ENCODE measurements at regions not wholly inside any gene's neighbourhood (a gene's known extent, or its start where the extent isn't known, plus 50 kb on each side); places are given as distances from the start of the nearest gene placed in this dataset.

GRCh38 chr11:70735976-70736375 is 337.6 kb downstream of the CTTN start:
- H3K27me3 ChIP-seq (ENCODE audit: insufficient read depth, low read length), result peaks cover under 1% of the 10 kb centered on the region
- FAIRE-seq (no peak), DNase-seq (ENCODE audit: low read depth) (no peak)
- no peaks in the 10 kb centered on the region for H3K79me2 ChIP-seq (ENCODE audit: insufficient read depth, low read length)
- Mint-ChIP-seq H3K27ac (ENCODE audit: unreplicated experiment) (no peak overlapping the region), H3K4me1 (ENCODE audit: low read depth, unreplicated experiment) (peaks cover 3% of the 10 kb centered on the region), H3K4me3 (ENCODE audit: unreplicated experiment) (no peak overlapping the region), H3K36me3 (ENCODE audit: low read depth, unreplicated experiment) (peaks cover 8% of the 10 kb centered on the region), H3K27me3 (ENCODE audit: low read depth, unreplicated experiment) (peaks cover 50% of the 10 kb centered on the region), H3K9me3 (ENCODE audit: unreplicated experiment) (peaks cover 12% of the 10 kb centered on the region)
- H2AFZ ChIP-seq (ENCODE audit: low read depth, low read length), result no peak overlapping the region
- no peak overlapping the region for H3K4me2 ChIP-seq (ENCODE audit: low read length)
- no peak overlapping the region for H3K4me3 ChIP-seq (ENCODE audit: insufficient read depth, low read depth, low read length)
- no peaks in the 10 kb centered on the region for H3K36me3 ChIP-seq (ENCODE audit: insufficient read depth, low read length)
- no peaks in the 10 kb centered on the region for H3K4me1 ChIP-seq (ENCODE audit: insufficient read depth, low read length)
- H4K20me1 ChIP-seq (ENCODE audit: insufficient read depth, low read length), result no peaks in the 10 kb centered on the region
- no peak overlapping the region for H3K27ac ChIP-seq (ENCODE audit: low read depth, low read length)
- H3K9me3 ChIP-seq (ENCODE audit: insufficient read depth, low read depth, low read length), result no peaks in the 10 kb centered on the region
- TF ChIP-seq CTCF (IDR thresholded peaks at IDR 0.05; ENCODE audit: insufficient read depth, low read depth, low read length) (no peak), EZH2 (IDR thresholded peaks at IDR 0.05; ENCODE audit: insufficient read depth, low read length) (no peak)
- H3K9ac ChIP-seq (ENCODE audit: low read length), result no peak overlapping the region

- TF ChIP-seq EZH2 (IDR thresholded peaks at IDR 0.05; ENCODE audit: insufficient read depth, low read length) (no peak), CTCF (IDR thresholded peaks at IDR 0.05; ENCODE audit: insufficient read depth, low read depth, low read length) (no peak)
- no peak for DNase-seq (ENCODE audit: low read depth)
- Mint-ChIP-seq H3K4me1 (ENCODE audit: low read depth, unreplicated experiment) (peaks cover 3% of the 10 kb centered on the region), H3K4me3 (ENCODE audit: unreplicated experiment) (no peak overlapping the region), H3K27me3 (ENCODE audit: low read depth, unreplicated experiment) (peaks cover 55% of the 10 kb centered on the region), H3K27ac (ENCODE audit: unreplicated experiment) (no peak overlapping the region), H3K36me3 (ENCODE audit: low read depth, unreplicated experiment) (peaks cover 10% of the 10 kb centered on the region), H3K9me3 (ENCODE audit: unreplicated experiment) (peaks cover 15% of the 10 kb centered on the region)
- H3K27me3 ChIP-seq (ENCODE audit: insufficient read depth, low read length), result peaks cover 5% of the 10 kb centered on the region
- no peak overlapping the region for H3K9ac ChIP-seq (ENCODE audit: low read length)
- H3K4me3 ChIP-seq (ENCODE audit: insufficient read depth, low read depth, low read length), result no peak overlapping the region
- H4K20me1 ChIP-seq (ENCODE audit: insufficient read depth, low read length), result no peaks in the 10 kb centered on the region
- no peak overlapping the region for H3K4me2 ChIP-seq (ENCODE audit: low read length)
- no peaks in the 10 kb centered on the region for H3K79me2 ChIP-seq (ENCODE audit: insufficient read depth, low read length)
- H3K27ac ChIP-seq (ENCODE audit: low read depth, low read length), result no peak overlapping the region
- no peaks in the 10 kb centered on the region for H3K9me3 ChIP-seq (ENCODE audit: insufficient read depth, low read depth, low read length)
- no peaks in the 10 kb centered on the region for H3K36me3 ChIP-seq (ENCODE audit: insufficient read depth, low read length)
- H3K4me1 ChIP-seq (ENCODE audit: insufficient read depth, low read length), result no peaks in the 10 kb centered on the region
- no peak for FAIRE-seq
- H2AFZ ChIP-seq (ENCODE audit: low read depth, low read length), result no peak overlapping the region
Measured at GRCh38 chr11:70736461-70736860, 338.1 kb downstream of the CTTN start.

GRCh38 chr11:70736937-70737640 is 338.8 kb downstream of the CTTN start:
- H3K4me3 ChIP-seq (ENCODE audit: insufficient read depth, low read depth, low read length), result no peak overlapping the region
- Mint-ChIP-seq H3K4me1 (ENCODE audit: low read depth, unreplicated experiment) (peaks cover 3% of the 10 kb centered on the region), H3K27ac (ENCODE audit: unreplicated experiment) (no peak overlapping the region), H3K4me3 (ENCODE audit: unreplicated experiment) (no peak overlapping the region), H3K9me3 (ENCODE audit: unreplicated experiment) (peaks cover 15% of the 10 kb centered on the region), H3K36me3 (ENCODE audit: low read depth, unreplicated experiment) (peaks cover 10% of the 10 kb centered on the region), H3K27me3 (ENCODE audit: low read depth, unreplicated experiment) (peaks cover 58% of the 10 kb centered on the region)
- H3K79me2 ChIP-seq (ENCODE audit: insufficient read depth, low read length), result no peaks in the 10 kb centered on the region
- DNase-seq (ENCODE audit: low read depth) (no peak), FAIRE-seq (no peak)
- H4K20me1 ChIP-seq (ENCODE audit: insufficient read depth, low read length), result no peaks in the 10 kb centered on the region
- H3K4me1 ChIP-seq (ENCODE audit: insufficient read depth, low read length), result no peaks in the 10 kb centered on the region
- no peak overlapping the region for H3K4me2 ChIP-seq (ENCODE audit: low read length)
- H3K36me3 ChIP-seq (ENCODE audit: insufficient read depth, low read length), result no peaks in the 10 kb centered on the region
- H2AFZ ChIP-seq (ENCODE audit: low read depth, low read length), result no peak overlapping the region
- peaks cover 9% of the 10 kb centered on the region for H3K27me3 ChIP-seq (ENCODE audit: insufficient read depth, low read length)
- H3K9me3 ChIP-seq (ENCODE audit: insufficient read depth, low read depth, low read length), result no peaks in the 10 kb centered on the region
- H3K27ac ChIP-seq (ENCODE audit: low read depth, low read length), result no peak overlapping the region
- no peak for TF ChIP-seq EZH2 (IDR thresholded peaks at IDR 0.05; ENCODE audit: insufficient read depth, low read length)
- no peak for TF ChIP-seq CTCF (IDR thresholded peaks at IDR 0.05; ENCODE audit: insufficient read depth, low read depth, low read length)
- no peak overlapping the region for H3K9ac ChIP-seq (ENCODE audit: low read length)
